Endothelial cell of umbilical vein (primary cell): ENCODE measurements at regions not wholly inside any gene's neighbourhood (a gene's known extent, or its start where the extent isn't known, plus 50 kb on each side); places are given as distances from the start of the nearest gene placed in this dataset.

Source experiments
- EZH2 ChIP-seq: IDR thresholded peaks from 2 replicates; pipeline ENCODE4 v1.6.1; 2012; ENCODE audit warnings: borderline replicate concordance, low read depth, mild to moderate bottlenecking, moderate library complexity, low read length, inconsistent platforms; ENCODE audit not compliant: severe bottlenecking
- FOS ChIP-seq: IDR thresholded peaks from 2 replicates; pipeline ENCODE4 v1.6.1; 2011; ENCODE audit warnings: mild to moderate bottlenecking, low read length, moderate library complexity, borderline replicate concordance; ENCODE audit not compliant: insufficient read depth
- POLR2A ChIP-seq: IDR thresholded peaks from 2 replicates; pipeline ENCODE4 v1.6.1; 2012; ENCODE audit warnings: low read depth, mild to moderate bottlenecking, control low read depth, low read length
- TF ChIP-seq, protein P1 (sequence below), 2 donors: IDR thresholded peaks; 1 replicate in 1 of 2; 2 replicates in 1 of 2; pipeline ENCODE4 v1.5.1; 2011; ENCODE audit warnings: low read length in 2 of 2, mild to moderate bottlenecking in 2 of 2, moderate library complexity in 2 of 2, control low read depth in 1 of 2, inconsistent platforms in 1 of 2, low read depth in 1 of 2; ENCODE audit not compliant: insufficient read depth in 1 of 2; ENCODE audit errors: extremely low read depth in 1 of 2
- TF ChIP-seq, protein P2 (sequence below): IDR thresholded peaks from 2 replicates; pipeline ENCODE4 v1.6.1; 2011; ENCODE audit not compliant: insufficient read depth, insufficient read length

- TF ChIP-seq, protein P1, sequence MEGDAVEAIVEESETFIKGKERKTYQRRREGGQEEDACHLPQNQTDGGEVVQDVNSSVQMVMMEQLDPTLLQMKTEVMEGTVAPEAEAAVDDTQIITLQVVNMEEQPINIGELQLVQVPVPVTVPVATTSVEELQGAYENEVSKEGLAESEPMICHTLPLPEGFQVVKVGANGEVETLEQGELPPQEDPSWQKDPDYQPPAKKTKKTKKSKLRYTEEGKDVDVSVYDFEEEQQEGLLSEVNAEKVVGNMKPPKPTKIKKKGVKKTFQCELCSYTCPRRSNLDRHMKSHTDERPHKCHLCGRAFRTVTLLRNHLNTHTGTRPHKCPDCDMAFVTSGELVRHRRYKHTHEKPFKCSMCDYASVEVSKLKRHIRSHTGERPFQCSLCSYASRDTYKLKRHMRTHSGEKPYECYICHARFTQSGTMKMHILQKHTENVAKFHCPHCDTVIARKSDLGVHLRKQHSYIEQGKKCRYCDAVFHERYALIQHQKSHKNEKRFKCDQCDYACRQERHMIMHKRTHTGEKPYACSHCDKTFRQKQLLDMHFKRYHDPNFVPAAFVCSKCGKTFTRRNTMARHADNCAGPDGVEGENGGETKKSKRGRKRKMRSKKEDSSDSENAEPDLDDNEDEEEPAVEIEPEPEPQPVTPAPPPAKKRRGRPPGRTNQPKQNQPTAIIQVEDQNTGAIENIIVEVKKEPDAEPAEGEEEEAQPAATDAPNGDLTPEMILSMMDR (IDR thresholded peaks at IDR 0.05; ENCODE audit: extremely low read depth in 1 of 2, insufficient read depth in 1 of 2, low read depth in 1 of 2, low read length in 2 of 2), result no peak
- TF ChIP-seq FOS (no peak), POLR2A (no peak), EZH2 (no peak)
- TF ChIP-seq, protein P2, sequence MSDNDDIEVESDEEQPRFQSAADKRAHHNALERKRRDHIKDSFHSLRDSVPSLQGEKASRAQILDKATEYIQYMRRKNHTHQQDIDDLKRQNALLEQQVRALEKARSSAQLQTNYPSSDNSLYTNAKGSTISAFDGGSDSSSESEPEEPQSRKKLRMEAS, result no peak
Measured at GRCh38 chr11:109085708-109086373, 336.1 kb upstream of the C11orf87 start.
